DOHH2 (cell line): ENCODE measurements at regions not wholly inside any gene's neighbourhood (a gene's known extent, or its start where the extent isn't known, plus 50 kb on each side); places are given as distances from the start of the nearest gene placed in this dataset.

ENCODE experiments used
- CTCF ChIP-seq: fragments of 200-600 bp; sonication (generic); IDR thresholded peaks from one replicate; pipeline ENCODE4 v1.5.1; 2014; ENCODE audit warnings: antibody characterized with exemption, mild to moderate bottlenecking, low read depth, low read length; ENCODE audit not compliant: poor library complexity, severe bottlenecking
- EZH2phosphoT487 ChIP-seq: fragments of 200-600 bp; sonication (generic); IDR thresholded peaks from 2 replicates; pipeline ENCODE4 v1.6.1; 2017; ENCODE audit warnings: borderline replicate concordance, mild to moderate bottlenecking, antibody characterized with exemption, low read length, moderate library complexity, mixed read lengths

- TF ChIP-seq CTCF (no peak), EZH2phosphoT487 (no peak)
These were observed 115.3 kb upstream of the SESN3 start for GRCh38 chr11:95346265-95346664.
